Progenitor cell of endocrine pancreas (in vitro differentiated cells): ENCODE measurements at regions not wholly inside any gene's neighbourhood (a gene's known extent, or its start where the extent isn't known, plus 50 kb on each side); places are given as distances from the start of the nearest gene placed in this dataset.
"Not testable (repeated sequence)": the region's sequence is repeated elsewhere in the genome, so short reads cannot be mapped to it uniquely, and the experiment has no call there.

Source experiments
- DNase-seq: peaks from one replicate; pipeline ENCODE4 v3.0.0; 2021; ENCODE audit warnings: low spot score; ENCODE audit not compliant: unreplicated experiment
- H3K27ac Mint-ChIP-seq: 2 replicates; pipeline ENCODE4 v1.8.0; 2021; ENCODE audit warnings: mild to moderate bottlenecking, moderate library complexity, mixed read lengths
- H3K27me3 Mint-ChIP-seq: 2 replicates; pipeline ENCODE4 v1.8.0; 2021; ENCODE audit warnings: mixed read lengths
- H3K36me3 Mint-ChIP-seq: 2 replicates; pipeline ENCODE4 v1.8.0; 2022; ENCODE audit warnings: mixed read lengths; ENCODE audit not compliant: insufficient read depth
- H3K4me1 Mint-ChIP-seq: 2 replicates; pipeline ENCODE4 v1.8.0; 2021; ENCODE audit warnings: low read depth, mixed read lengths
- H3K4me3 Mint-ChIP-seq: 2 replicates; pipeline ENCODE4 v1.8.0; 2021; ENCODE audit warnings: low read depth, mild to moderate bottlenecking, moderate library complexity, mixed read lengths
- H3K9me3 Mint-ChIP-seq: 2 replicates; pipeline ENCODE4 v1.8.0; 2021; ENCODE audit warnings: low read depth, mixed read lengths
- TF ChIP-seq, protein P1 (sequence below): fragments of 200-600 bp; sonication (generic); IDR thresholded peaks from one replicate; pipeline ENCODE4 v1.5.0; 2021; ENCODE audit warnings: antibody characterized with exemption, mild to moderate bottlenecking; ENCODE audit not compliant: unreplicated experiment

GRCh38 chr4:54449999-54450398, 207.8 kb upstream of the KIT start:
- no peak for DNase-seq
- no peaks in the 10 kb centered on the region for H3K4me1 Mint-ChIP-seq
- H3K9me3 Mint-ChIP-seq = peaks cover 23% of the 10 kb centered on the region
- peaks cover 2% of the 10 kb centered on the region for H3K36me3 Mint-ChIP-seq
- no peaks in the 10 kb centered on the region for H3K27me3 Mint-ChIP-seq
- no peak overlapping the region for H3K4me3 Mint-ChIP-seq
- H3K27ac Mint-ChIP-seq = no peak overlapping the region
- TF ChIP-seq, protein P1, sequence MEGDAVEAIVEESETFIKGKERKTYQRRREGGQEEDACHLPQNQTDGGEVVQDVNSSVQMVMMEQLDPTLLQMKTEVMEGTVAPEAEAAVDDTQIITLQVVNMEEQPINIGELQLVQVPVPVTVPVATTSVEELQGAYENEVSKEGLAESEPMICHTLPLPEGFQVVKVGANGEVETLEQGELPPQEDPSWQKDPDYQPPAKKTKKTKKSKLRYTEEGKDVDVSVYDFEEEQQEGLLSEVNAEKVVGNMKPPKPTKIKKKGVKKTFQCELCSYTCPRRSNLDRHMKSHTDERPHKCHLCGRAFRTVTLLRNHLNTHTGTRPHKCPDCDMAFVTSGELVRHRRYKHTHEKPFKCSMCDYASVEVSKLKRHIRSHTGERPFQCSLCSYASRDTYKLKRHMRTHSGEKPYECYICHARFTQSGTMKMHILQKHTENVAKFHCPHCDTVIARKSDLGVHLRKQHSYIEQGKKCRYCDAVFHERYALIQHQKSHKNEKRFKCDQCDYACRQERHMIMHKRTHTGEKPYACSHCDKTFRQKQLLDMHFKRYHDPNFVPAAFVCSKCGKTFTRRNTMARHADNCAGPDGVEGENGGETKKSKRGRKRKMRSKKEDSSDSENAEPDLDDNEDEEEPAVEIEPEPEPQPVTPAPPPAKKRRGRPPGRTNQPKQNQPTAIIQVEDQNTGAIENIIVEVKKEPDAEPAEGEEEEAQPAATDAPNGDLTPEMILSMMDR = no peak

DNA sequence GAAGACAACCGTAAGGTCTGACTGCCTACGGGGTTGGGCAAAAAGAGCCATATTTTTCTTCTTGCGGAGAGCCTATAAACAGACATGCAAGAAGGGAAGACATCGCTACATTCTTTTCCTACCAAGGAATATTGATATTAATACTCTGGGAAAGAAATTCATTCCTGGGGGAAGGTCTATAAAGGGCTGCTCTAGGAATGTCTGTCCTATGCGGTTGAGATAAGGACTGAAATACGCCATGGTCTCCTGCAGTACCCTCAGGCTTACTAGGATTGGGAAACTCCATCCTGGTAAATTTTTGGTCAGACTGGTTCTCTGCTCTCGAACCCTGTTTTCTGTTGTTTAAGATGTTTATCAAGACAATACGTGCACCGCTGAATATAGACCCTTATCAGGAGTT, 190.8 kb upstream of the KIT start:
- H3K36me3 Mint-ChIP-seq, DNase-seq, H3K4me3 Mint-ChIP-seq, H3K4me1 Mint-ChIP-seq, H3K27me3 Mint-ChIP-seq, H3K27ac Mint-ChIP-seq: not testable (repeated sequence)
- peaks cover 44% of the 10 kb centered on the region for H3K9me3 Mint-ChIP-seq

GRCh38 chr4:54473077-54473545, 184.6 kb upstream of the KIT start:
- TF ChIP-seq, protein P1 = no peak
- DNase-seq = no peak
- Mint-ChIP-seq H3K27ac (peak overlapping the region; percentile 91), H3K36me3 (no peaks in the 10 kb centered on the region), H3K9me3 (peaks cover 11% of the 10 kb centered on the region), H3K27me3 (no peaks in the 10 kb centered on the region), H3K4me3 (peak overlapping the region; percentile 50), H3K4me1 (peaks cover 17% of the 10 kb centered on the region)

- no peak for DNase-seq
- Mint-ChIP-seq H3K4me1 (peaks cover 17% of the 10 kb centered on the region), H3K36me3 (no peaks in the 10 kb centered on the region), H3K9me3 (peaks cover 8% of the 10 kb centered on the region), H3K4me3 (no peak overlapping the region), H3K27me3 (no peaks in the 10 kb centered on the region), H3K27ac (no peak overlapping the region)
- TF ChIP-seq, protein P1 = no peak
These were observed 184.0 kb upstream of the KIT start for GRCh38 chr4:54473798-54474197.

DNA sequence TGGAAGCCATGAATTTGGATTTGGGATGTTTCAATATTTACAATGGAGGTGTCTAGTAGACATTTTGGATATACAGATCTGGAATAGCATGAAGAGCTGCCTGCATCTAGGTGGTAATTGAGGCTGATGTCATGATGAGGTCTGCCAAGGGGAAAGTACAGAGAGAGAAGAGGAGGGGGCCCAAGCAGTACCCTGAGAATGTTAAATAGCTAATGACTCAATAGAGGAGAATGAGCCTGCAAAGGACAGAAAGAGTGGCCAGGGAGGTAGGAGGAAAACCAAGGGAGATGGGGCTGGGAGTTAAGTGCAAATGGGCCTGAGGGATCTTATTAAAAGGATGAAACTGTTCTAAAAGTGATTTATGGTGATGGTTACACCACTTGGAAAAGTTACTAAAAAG, 182.2 kb upstream of the KIT start:
- Mint-ChIP-seq H3K9me3 (peaks cover 13% of the 10 kb centered on the region), H3K27me3 (no peaks in the 10 kb centered on the region), H3K4me3 (no peak overlapping the region), H3K4me1 (peaks cover 17% of the 10 kb centered on the region), H3K27ac (no peak overlapping the region), H3K36me3 (no peaks in the 10 kb centered on the region)
- DNase-seq = no peak
- TF ChIP-seq, protein P1 = no peak

GRCh38 chr4:54482529-54483200, 175.1 kb upstream of the KIT start:
- Mint-ChIP-seq H3K4me3 (no peak overlapping the region), H3K36me3 (peaks cover 1% of the 10 kb centered on the region), H3K27ac (peak overlapping the region; percentile 76), H3K4me1 (no peaks in the 10 kb centered on the region), H3K27me3 (no peaks in the 10 kb centered on the region), H3K9me3 (peaks cover 13% of the 10 kb centered on the region)
- TF ChIP-seq, protein P1 = no peak
- DNase-seq = no peak
